Activated naive CD4-positive, alpha-beta T cell treated with anti-CD3 and anti-CD28 coated beads for 36 hours (primary cell): ENCODE measurements at regions not wholly inside any gene's neighbourhood (a gene's known extent, or its start where the extent isn't known, plus 50 kb on each side); places are given as distances from the start of the nearest gene placed in this dataset.
"Not testable (repeated sequence)": the region's sequence is repeated elsewhere in the genome, so short reads cannot be mapped to it uniquely, and the experiment has no call there.

Experiments
- CTCF ChIA-PET: fragments of 350-600 bp; sonication (Branson Sonifier 250); formaldehyde crosslinking; loops from one replicate; lab custom pipeline; 2021; ENCODE audit warnings: antibody characterized with exemption; lab: Charles Lee
- DNase-seq: peaks from one replicate; pipeline ENCODE4 v3.0.0-alpha.2; 2020
- H3K27ac Mint-ChIP-seq: one replicate; pipeline ENCODE4 v1.8.0; 2021; ENCODE audit warnings: mild to moderate bottlenecking, mixed read lengths
- H3K27me3 Mint-ChIP-seq: one replicate; pipeline ENCODE4 v1.8.0; 2021; ENCODE audit warnings: low read depth, mixed read lengths
- H3K36me3 Mint-ChIP-seq: one replicate; pipeline ENCODE4 v1.8.0; 2021; ENCODE audit warnings: low read depth, mixed read lengths
- H3K4me1 Mint-ChIP-seq: one replicate; pipeline ENCODE4 v1.8.0; 2021; ENCODE audit warnings: low read depth, mixed read lengths
- H3K4me3 Mint-ChIP-seq: one replicate; pipeline ENCODE4 v1.8.0; 2021; ENCODE audit warnings: mild to moderate bottlenecking, moderate library complexity, mixed read lengths
- H3K9me3 Mint-ChIP-seq: one replicate; pipeline ENCODE4 v1.8.0; 2021; ENCODE audit warnings: mixed read lengths
- intact Hi-C: fragments of 100-400 bp; cut with micrococcal nuclease; formaldehyde crosslinking; loops from one replicate; pipeline ENCODE4 v1.15.1; 2023

GRCh38 chr4:107458194-107458593 is 261.8 kb downstream of the PAPSS1 start:
- CTCF ChIA-PET, result no interaction called here
- DNase-seq, result no peak
- no peak overlapping the region for H3K4me3 Mint-ChIP-seq
- no peaks in the 10 kb centered on the region for H3K4me1 Mint-ChIP-seq
- H3K27me3 Mint-ChIP-seq, result peaks cover 18% of the 10 kb centered on the region
- no peaks in the 10 kb centered on the region for H3K9me3 Mint-ChIP-seq
- intact Hi-C loops, result no loop called here
- H3K27ac Mint-ChIP-seq, result no peak overlapping the region
- H3K36me3 Mint-ChIP-seq, result no peaks in the 10 kb centered on the region

DNA sequence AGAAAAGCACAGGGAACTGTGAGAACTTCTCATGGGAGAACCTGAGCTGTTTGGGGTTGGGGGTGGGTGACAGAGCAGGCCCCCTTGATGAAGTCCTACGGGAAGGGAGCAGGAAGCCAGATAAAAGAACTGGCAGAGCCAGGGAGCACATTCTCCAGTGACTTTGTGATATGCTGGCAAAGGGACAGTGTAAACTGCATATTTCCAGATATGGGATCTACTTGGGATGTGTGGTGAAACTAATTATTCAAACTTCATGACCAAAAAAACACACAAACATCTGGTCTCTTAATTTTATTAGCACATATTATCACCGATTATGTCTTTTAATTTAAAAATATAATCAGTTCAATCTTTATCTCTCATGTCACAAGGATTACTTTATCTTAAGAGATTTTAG is 266.0 kb downstream of the PAPSS1 start:
- intact Hi-C loops, result no loop called here
- CTCF ChIA-PET, result no interaction called here
- Mint-ChIP-seq H3K4me3 (no peak overlapping the region), H3K36me3 (no peaks in the 10 kb centered on the region), H3K9me3 (no peaks in the 10 kb centered on the region), H3K4me1 (no peaks in the 10 kb centered on the region), H3K27me3 (peaks cover 15% of the 10 kb centered on the region), H3K27ac (no peak overlapping the region)
- DNase-seq, result no peak

GRCh38 chr4:107452717-107453630 is 267.1 kb downstream of the PAPSS1 start:
- DNase-seq, result no peak
- CTCF ChIA-PET, result interaction anchor here (0.6 kb wide), 1 partner anchor 50 kb away, joined by 3 read pairs; no protein-coding TSS in a partner anchor
- Mint-ChIP-seq H3K4me1 (no peaks in the 10 kb centered on the region), H3K36me3 (no peaks in the 10 kb centered on the region), H3K27ac (no peak overlapping the region), H3K9me3 (no peaks in the 10 kb centered on the region), H3K27me3 (peaks cover 15% of the 10 kb centered on the region), H3K4me3 (no peak overlapping the region)
- intact Hi-C loops, result no loop called here

GRCh38 chr4:107449611-107450369 is 270.2 kb downstream of the PAPSS1 start:
- intact Hi-C loops, result no loop called here
- H3K36me3 Mint-ChIP-seq, result no peaks in the 10 kb centered on the region
- no peak for DNase-seq
- no peaks in the 10 kb centered on the region for H3K9me3 Mint-ChIP-seq
- H3K4me3 Mint-ChIP-seq, result no peak overlapping the region
- H3K4me1 Mint-ChIP-seq, result no peaks in the 10 kb centered on the region
- H3K27ac Mint-ChIP-seq, result no peak overlapping the region
- H3K27me3 Mint-ChIP-seq, result peaks cover 12% of the 10 kb centered on the region
- CTCF ChIA-PET, result no interaction called here

GRCh38 chr4:107442538-107443111 is 277.4 kb downstream of the PAPSS1 start:
- H3K4me1 Mint-ChIP-seq, result no peaks in the 10 kb centered on the region
- intact Hi-C loops, result no loop called here
- H3K9me3 Mint-ChIP-seq, result no peaks in the 10 kb centered on the region
- no peak overlapping the region for H3K4me3 Mint-ChIP-seq
- H3K27ac Mint-ChIP-seq, result no peak overlapping the region
- no peak for DNase-seq
- CTCF ChIA-PET, result no interaction called here
- peaks cover 4% of the 10 kb centered on the region for H3K27me3 Mint-ChIP-seq
- no peaks in the 10 kb centered on the region for H3K36me3 Mint-ChIP-seq

GRCh38 chr4:107439401-107439800 is 280.6 kb downstream of the PAPSS1 start:
- Mint-ChIP-seq H3K27me3 (peaks cover 10% of the 10 kb centered on the region), H3K36me3 (no peaks in the 10 kb centered on the region), H3K4me3 (no peak overlapping the region), H3K4me1 (no peaks in the 10 kb centered on the region), H3K9me3 (no peaks in the 10 kb centered on the region), H3K27ac (no peak overlapping the region)
- CTCF ChIA-PET, result no interaction called here
- intact Hi-C loops, result no loop called here
- no peak for DNase-seq

DNA sequence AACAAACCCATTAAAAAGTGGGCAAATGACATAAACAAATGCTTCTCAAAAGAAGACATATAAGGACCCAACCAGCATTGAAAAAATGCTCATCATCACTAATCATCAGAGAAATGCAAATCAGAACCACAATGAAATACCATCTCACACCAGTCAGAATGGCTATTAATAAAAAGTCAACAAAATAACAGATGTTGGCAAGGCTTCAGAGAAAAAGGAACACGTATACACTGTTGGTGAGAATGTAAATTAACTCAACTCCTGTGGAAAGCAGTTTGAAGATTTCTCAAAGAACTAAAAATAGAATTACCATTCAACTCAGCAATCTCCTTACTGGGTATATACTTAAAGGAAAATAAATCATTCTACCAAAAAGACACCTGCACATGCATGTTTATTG is 283.6 kb downstream of the PAPSS1 start:
- CTCF ChIA-PET, H3K9me3 Mint-ChIP-seq, H3K27ac Mint-ChIP-seq, intact Hi-C loops, H3K4me1 Mint-ChIP-seq, H3K4me3 Mint-ChIP-seq, DNase-seq, H3K36me3 Mint-ChIP-seq: not testable (repeated sequence)
- H3K27me3 Mint-ChIP-seq, result peaks cover 13% of the 10 kb centered on the region

DNA sequence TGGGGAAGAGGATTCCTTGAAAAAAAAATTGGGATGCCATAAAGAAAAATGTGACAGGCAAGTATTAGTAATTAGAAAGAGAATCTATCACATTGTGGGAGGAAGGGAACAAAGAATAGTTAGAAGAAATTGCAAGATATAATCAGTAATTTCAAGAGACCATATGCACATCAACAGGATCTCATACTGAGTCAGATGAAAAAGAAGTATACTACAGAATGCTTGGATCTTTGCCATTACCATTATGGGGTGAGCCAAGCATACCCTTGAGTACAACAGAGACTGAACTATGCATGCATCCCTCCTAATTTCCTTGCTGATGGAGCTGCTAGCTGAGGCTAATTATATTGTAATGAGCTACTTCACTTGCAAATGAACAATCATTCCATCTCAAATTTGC is 287.6 kb downstream of the PAPSS1 start:
- CTCF ChIA-PET, result no interaction called here
- H3K9me3 Mint-ChIP-seq, result no peaks in the 10 kb centered on the region
- DNase-seq, result no peak
- H3K4me3 Mint-ChIP-seq, result no peak overlapping the region
- intact Hi-C loops, result no loop called here
- H3K4me1 Mint-ChIP-seq, result no peaks in the 10 kb centered on the region
- no peaks in the 10 kb centered on the region for H3K36me3 Mint-ChIP-seq
- H3K27me3 Mint-ChIP-seq, result peaks cover 15% of the 10 kb centered on the region
- no peak overlapping the region for H3K27ac Mint-ChIP-seq

- Mint-ChIP-seq H3K4me3 (no peak overlapping the region), H3K27me3 (peaks cover 2% of the 10 kb centered on the region), H3K36me3 (no peaks in the 10 kb centered on the region), H3K9me3 (no peaks in the 10 kb centered on the region), H3K27ac (no peak overlapping the region), H3K4me1 (no peaks in the 10 kb centered on the region)
- CTCF ChIA-PET, result no interaction called here
- intact Hi-C loops, result no loop called here
- DNase-seq, result no peak
These were observed 296.2 kb downstream of the PAPSS1 start for GRCh38 chr4:107423677-107424405.

- H3K9me3 Mint-ChIP-seq, intact Hi-C loops, H3K4me3 Mint-ChIP-seq, H3K36me3 Mint-ChIP-seq, H3K4me1 Mint-ChIP-seq, H3K27ac Mint-ChIP-seq, H3K27me3 Mint-ChIP-seq, CTCF ChIA-PET: not testable (repeated sequence)
- DNase-seq, result peak; percentile 42
These were observed 300.5 kb downstream of the PAPSS1 start for GRCh38 chr4:107419536-107419935.

DNA sequence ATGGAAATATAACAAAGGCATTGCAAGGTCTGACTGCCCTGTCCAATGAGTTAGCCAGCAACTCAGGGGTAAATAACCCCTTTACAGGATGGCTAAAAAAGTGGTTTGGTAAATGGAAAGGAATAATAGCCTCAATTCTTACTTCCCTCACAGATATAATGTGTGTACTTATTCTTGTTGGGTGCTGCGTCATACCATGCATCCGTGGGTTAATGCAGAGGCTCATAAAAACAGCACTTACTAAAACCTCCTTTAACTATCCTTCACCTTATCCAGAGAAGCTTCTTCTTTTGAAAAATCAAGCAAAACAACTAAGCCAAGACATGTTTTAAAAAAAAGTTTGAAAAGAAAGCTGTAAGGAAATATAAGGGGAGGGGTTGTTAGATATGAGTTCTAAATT is 301.0 kb downstream of the PAPSS1 start:
- CTCF ChIA-PET, result no interaction called here
- no peaks in the 10 kb centered on the region for H3K4me1 Mint-ChIP-seq
- H3K27ac Mint-ChIP-seq, result no peak overlapping the region
- H3K4me3 Mint-ChIP-seq, result no peak overlapping the region
- H3K27me3 Mint-ChIP-seq, result peaks cover 9% of the 10 kb centered on the region
- H3K9me3 Mint-ChIP-seq, result peaks cover 1% of the 10 kb centered on the region
- intact Hi-C loops, result no loop called here
- DNase-seq, result no peak
- no peaks in the 10 kb centered on the region for H3K36me3 Mint-ChIP-seq

GRCh38 chr4:107415490-107415889 is 304.5 kb downstream of the PAPSS1 start:
- H3K4me3 Mint-ChIP-seq, H3K4me1 Mint-ChIP-seq, H3K36me3 Mint-ChIP-seq, H3K27me3 Mint-ChIP-seq, H3K27ac Mint-ChIP-seq, intact Hi-C loops, DNase-seq, H3K9me3 Mint-ChIP-seq, CTCF ChIA-PET: not testable (repeated sequence)
